Umbilical cord (tissue), 1 donor: ENCODE measurements at regions not wholly inside any gene's neighbourhood (a gene's known extent, or its start where the extent isn't known, plus 50 kb on each side); places are given as distances from the start of the nearest gene placed in this dataset.
"Not testable (repeated sequence)": the region's sequence is repeated elsewhere in the genome, so short reads cannot be mapped to it uniquely, and the experiment has no call there.

Source experiments
- DNase-seq: peaks from one replicate; pipeline ENCODE4 v3.0.0-alpha.2; 2015; ENCODE audit warnings: low spot score

DNA sequence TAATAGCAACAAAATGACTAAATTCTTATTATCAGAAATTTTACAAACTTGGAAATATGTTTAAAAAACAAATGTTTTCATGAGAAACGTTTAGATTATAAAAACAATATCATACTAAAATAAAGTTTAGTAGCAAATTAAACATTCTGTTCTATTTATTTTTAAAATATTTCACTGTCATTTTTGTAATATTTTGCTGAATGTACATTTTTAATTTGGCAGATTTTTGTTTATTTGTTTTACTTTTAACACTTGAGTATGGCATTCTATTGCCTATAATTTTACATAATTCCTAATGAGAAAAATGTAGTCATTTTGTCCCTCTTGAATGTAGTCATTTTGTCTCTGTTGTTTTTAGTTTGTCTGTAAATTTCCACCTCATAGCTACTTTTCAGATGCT, 1400.2 kb downstream of the GRIK2 start:
- DNase-seq, result no peak

DNA sequence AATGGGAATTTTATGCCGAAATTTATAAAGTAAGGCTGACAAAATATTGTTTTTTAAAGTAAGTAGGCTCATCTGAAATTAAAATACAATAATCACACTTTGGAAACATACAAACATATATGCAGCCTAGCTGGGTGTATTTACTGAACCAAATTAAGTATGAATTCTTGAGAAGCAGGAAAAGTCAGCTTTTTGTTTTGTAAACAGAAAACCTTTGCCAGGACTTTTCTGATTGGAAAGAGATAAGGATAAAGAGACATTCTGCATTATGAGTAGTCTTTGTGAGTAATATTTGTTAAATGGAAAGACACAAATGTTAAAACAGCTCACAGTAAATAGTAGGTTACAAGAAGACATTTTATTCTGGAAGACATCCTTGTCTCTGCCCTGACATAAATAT, 1380.8 kb downstream of the GRIK2 start:
- DNase-seq, result no peak

DNA sequence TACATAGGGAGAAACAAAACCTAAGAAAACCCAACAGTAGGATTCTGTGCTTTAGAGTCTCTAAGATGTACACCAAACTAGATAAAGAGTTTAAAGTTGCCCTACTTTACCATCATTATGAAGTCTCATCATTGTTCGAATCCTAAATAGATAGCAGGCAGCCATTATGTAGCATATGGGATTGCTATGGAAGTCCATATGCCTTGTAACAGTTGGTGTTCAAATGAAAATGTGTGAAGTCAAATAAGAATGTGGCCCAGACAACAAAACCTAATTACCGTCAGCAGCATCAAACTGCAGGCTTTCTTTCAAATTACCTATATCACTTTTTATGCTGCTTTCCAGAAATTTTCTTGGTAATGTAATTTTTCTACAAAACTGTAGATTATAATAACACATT, 1380.1 kb downstream of the GRIK2 start:
- DNase-seq, result no peak

DNA sequence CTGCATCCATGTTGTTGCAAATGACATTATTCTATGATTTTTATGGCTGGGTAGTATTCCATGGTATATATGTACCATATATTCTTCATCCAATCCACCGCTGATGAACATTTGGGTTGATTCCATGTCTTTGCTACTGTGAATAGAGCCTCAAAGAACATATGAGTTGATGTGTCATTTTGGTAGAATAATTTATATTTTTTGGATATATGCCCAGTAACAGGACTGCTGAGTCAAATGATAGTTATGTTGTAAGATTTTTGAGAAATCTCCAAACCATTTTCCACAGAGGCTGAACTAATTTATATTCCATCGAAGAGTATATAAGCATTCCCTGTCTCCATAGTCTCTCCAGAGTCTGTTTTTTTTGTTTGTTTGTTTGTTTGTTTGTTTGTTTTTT, 1373.5 kb downstream of the GRIK2 start:
- DNase-seq, result no peak

DNA sequence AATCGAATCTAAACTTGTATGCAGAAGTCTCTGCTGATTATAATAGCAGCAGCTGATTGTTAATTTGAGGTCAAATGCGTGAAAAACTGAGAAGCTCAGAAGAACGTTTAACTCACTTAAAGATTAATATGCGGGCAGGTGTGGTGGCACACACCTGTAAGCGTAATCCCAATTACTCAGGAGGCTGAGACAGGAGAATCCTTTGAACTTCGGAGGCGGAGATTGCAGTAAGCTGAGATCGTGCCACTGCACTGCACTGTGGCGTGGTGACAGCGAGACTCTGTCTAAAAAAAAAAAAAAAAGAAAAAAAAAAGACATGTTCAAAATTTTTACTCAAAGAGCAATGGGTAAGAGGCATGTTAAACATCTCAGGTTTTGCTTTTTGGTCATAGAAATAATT, 1370.8 kb downstream of the GRIK2 start:
- DNase-seq, result no peak

DNA sequence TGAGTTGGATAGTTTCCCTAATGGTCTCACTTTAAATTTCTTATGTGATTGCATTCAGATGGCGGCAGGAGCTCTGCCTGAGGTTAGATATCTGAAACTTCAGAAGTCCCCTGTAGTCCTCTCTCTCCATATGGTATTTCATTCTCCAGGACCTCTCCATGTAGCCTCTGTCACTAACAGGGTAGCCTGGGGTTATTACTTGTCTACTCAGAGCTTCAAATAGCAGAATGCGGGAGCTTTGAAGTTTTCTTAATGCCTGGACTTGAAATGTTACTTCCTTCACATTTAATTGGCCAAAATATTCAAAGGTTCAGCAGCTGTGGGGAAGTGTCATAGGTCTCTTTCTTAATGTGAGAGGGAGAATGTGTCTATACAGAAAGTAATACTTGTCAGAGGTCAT, 1370.4 kb downstream of the GRIK2 start:
- no peak for DNase-seq

DNA sequence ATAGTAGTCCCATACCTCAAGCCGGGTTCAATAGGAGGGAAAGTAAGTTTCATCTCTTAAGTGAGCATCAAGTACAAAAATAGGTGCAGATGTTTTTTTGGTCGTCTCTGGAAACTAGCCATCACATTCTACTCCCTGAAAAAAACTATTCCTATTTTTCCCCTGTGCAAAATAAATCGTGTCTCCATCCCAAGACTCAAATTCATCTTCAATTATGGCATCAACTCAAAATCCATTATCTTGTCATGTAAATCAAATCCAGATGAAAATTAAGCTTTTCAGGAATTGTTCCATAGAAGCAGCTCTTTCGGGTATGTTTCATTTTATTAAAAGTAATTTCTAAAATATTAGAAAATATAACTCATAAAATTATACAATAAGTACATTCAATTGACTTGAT, 1368.4 kb downstream of the GRIK2 start:
- DNase-seq, result no peak

DNA sequence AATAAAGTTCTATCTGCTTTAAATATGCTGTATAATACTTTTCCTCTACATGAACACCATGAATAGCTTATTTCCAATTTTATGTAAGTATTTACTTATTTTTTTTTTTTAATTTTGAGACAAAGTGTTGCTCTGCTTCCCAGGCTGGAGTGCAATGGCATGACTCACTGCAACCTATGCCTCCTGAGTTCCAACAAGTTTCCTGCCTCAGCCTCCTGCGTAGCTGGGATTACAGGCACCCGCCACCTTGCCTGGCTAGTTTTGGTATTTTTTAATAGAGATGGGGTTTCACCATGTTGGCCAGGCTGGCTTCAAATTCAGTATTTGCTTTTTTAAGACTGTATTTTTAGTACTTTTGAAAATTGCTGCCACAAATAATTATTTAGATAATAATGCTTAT, 1365.9 kb downstream of the GRIK2 start:
- DNase-seq, result no peak

DNA sequence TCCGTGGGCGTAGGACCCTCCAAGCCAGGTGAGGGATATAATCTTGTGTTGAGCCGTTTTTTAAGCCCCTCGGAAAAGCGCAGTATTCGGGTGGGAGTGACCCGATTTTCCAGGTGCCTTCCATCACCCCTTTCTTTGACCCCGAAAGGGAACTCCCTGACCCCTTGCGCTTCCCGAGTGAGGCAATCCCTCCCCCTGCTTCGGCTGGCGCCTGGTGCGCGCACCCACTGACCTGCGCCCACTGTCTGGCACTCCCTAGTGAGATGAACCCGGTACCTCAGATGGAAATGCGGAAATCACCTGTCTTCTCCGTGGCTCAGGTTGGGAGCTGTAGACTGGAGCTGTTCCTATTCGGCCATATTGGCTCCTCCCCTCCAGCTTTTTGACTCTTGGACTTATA, 1365.0 kb downstream of the GRIK2 start:
- not testable (repeated sequence) for DNase-seq

DNA sequence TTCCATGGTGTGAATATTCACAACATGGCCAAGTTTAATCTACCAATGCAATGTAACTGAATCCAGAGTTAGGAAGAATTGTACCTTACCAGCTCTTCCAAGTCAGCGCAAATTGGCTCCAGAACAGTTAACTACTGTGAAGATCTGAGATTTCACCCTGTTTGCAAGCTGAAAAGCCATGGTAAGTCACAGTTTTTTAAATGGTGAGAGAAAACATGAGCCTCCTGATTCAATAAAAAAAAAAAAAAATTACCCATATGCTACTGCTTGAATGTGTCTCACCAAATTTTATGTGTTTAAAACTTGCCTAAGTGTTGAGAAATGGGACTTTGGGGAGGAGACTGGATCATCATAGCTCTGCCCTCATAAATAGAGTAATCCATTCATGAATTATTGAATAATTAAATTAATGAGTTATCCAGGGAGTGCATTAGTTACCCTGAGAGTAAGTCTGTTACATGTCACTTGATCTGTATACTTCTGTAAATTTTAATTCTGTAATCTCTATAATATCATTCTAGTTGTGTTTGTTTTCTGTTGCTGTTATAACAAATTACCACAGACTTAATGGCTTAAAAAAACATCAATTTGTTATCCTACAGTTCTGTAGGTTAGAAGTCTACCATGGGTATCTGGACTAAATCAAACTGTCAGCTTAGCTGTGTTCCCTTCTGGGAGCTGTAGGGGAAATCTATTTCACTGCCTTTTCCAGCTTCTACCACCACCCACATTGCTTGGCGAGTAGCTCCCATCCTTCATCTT, 1355.9 kb downstream of the GRIK2 start:
- DNase-seq, result peak; percentile 79

DNA sequence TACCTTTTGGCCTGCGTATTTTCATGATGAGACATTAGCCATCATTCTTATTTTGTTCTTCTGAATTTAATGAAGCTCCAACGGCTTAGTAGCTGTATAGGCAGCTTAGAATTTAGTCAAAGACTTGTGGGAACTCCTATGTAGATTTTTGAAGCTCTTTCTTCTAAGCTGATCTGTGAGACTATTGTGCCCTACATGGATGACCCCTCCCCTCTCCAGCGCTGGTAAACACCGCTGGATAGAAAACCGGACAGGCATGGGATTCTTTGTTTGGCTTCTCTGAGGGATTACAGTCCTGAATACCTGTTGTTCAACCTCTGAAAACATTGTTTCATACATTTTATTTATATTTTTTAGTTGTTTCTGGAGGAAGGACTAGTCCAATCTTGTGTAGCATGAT, 1353.4 kb downstream of the GRIK2 start:
- no peak for DNase-seq

DNA sequence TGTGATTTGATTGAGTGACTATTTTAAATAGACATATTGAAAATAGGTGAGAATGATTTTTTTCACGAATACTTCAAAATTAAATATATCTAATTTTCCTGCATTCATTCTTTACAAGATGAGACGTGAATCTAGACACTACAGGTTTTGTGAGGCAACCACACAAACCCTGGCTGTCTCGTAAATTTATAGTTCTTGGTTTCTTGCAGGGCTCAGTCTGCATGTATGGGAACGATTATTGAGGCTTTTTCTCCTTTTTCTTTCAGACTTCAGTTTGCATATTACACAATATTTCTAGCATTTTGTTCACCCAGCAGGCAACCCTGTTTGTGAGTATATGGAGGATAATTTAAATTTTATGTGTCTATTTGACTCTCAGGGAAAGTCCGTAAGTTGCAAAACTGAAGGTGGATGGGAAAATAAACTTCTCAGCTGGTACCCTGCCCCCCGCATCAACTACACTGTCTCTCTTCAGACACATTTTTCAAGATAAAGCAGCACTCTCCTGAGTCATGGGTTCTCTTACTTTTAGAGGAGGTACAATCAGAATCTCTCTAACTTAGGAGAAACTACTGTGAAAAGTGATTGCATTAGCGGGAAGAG, 1349.3 kb downstream of the GRIK2 start:
- DNase-seq, result peak; percentile 73

DNA sequence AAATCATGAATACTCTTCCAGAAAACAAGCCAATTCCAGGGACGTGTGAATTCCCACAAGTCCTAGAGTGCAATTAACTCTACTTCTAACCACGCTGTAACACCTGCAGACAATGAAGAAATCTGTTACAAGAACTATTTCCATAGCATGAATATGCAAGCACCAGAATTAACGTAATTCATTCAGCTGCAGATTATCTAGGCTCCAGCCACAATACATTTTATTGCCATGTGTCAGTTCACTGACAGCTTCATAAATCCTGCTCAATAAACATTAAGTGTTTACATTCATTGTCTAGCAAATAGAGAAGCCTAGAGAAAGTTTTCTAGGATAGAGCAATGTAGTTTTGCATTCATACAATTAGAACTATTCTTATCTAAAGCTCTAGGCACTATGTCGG, 1348.5 kb downstream of the GRIK2 start:
- no peak for DNase-seq

DNA sequence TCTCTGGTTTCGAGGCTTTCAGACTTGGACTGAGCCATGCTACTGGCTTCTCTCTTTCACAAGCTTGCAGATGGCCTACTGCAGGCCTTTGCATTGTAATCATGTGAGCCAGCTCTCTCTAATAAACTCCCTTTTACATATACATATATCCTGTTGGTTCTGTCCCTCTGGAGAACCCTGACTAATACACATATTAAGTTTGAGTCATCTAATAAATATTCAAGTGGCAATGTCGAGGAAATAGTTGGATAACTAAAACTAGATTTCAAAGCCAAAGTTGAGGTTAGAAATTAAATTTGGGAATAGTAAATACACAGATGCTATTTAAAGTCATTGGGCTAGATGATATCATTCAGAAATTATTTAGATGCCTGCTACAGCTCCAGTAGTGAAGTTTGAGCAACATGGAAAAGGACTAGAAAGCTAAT, 1343.4 kb downstream of the GRIK2 start:
- DNase-seq, result no peak

DNA sequence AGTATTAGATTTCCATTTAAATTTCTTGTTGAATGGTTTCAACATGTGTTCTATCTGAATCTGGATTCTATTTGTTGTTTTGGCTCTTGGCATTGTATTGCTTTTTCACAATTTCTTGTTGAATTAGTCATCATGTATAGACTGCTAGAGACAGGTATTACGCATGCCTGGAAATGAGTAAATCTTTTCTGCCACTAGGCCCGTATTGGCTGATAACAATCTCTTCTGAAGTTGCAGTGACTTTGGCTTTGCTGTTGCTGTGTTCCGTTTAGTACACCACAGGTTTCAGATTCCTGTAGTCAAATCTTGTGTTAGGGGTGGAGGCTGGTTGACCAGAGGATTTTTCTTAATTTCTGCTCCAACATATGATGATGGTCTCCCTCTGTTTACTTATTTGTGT, 1339.4 kb downstream of the GRIK2 start:
- DNase-seq, result no peak

DNA sequence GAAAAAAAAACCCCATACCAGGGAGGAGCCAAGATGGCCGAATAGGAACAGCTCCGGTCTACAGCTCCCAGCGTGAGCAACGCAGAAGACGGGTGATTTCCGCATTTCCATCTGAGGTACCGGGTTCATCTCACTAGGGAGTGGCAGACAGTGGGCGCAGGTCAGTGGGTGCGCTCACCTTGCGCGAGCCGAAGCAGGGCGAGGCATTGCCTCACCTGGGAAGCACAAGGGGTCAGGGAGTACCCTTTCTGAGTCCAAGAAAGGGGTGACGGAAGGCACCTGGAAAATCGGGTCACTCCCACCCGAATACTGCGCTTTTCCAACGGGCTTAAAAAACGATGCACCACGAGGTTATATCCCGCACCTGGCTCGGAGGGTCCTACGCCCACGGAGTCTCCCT, 1328.6 kb downstream of the GRIK2 start:
- not testable (repeated sequence) for DNase-seq

DNA sequence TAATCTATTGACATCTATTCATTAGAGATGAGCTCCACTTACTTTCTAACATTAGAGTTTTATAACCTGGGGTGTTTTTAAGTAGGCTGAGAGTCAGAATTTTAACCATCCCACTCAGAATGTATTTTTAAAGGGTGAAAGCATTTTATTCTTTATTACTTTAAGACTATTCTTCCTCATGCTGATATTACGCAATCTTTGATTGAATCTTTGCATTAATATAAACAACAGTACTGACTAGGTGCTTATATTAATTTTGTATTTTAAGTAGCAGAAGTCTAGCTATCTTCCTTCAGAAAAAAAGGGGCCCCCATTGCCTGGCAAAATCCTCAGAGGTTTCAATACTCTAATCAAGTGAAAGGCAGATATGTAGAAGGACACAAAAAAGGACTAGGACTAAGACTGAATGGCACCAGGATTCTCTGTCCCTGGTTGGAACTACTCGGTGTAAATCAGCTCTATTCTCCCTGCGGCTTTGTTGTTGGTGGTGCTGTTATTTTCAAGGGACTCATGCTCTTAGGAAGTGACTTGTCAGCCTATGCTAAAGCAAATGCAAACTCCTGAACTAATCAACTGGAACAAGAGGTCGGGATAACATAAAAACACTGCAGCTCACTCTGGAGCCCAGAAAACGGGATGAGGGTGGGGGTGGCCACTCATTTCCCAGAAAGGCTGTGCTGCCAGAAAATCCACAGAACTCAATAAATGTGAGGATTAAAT, 1324.4 kb downstream of the GRIK2 start:
- no peak for DNase-seq

DNA sequence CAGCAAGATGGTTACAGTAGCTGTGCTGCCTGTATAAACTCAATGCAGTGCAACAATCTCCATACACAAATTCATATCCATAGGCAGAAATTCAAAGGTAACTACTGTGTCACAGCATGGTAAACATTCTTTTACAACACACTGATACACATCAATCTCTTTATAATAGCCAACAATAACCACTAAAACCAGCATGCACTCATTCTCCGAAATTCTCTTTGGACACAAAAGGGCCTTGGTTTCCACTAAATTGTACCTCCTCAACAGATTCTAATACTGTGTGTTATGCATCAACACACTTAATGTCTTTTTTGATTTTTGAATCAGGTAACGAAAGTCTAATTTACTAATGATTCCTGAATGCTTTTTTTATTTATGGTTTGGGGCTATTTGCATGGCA, 1323.7 kb downstream of the GRIK2 start:
- DNase-seq, result no peak

DNA sequence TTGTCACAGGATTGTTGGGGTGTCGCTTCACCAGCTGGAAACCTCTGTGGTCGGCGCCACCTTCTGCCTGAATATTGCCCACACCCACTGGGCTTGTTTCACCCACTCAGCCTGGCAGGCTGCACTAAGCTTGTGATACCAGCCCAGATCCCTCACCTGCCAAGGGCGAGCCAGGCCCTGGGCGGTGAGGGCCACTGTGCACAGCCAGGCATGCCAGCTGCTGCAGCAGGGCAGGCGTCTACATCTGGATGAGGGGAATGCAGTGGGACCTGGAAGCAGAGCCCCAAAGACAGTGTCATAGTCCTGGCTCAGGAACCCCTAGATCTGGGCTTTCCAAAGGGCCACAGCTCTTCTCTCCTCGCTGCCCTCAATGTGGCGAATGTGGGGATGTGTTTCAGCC, 1307.5 kb downstream of the GRIK2 start:
- DNase-seq, result no peak

DNA sequence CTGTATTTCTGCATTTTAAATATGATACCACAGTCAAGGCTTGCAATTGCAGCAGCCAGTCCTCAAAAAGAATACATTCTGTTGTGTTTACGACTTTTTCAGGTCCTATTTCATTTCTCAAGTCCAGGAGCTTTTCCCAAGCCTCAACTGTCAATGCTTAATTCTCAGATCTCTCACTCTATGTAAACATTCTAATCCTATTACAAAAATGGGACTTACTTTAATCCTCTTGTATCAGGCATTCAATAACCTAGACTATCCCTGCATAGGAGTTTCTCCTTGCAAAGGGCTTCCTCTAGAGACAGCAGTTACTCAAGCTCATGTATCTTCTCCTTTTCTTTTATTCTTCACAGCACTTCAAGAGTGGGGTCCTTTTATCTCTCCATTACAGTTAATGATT, 1293.0 kb downstream of the GRIK2 start:
- peak; percentile 68 for DNase-seq

DNA sequence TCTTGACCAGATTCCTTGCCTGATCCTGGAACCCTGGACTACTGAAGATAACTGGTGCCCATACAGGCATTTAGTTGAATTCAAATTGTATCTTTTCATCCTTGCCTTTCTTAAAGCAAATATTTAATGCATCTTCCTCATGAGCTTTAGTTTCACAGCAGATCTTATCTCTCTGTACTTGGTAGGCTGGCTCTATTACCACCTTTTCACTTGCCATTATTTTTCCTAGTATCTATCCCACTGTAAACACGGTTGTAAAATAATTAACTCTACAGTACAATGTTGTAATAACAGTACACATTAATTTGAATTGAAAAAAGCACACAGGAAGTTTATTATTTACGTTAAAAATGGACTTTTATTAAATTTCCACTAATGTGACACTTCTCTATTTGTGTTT, 1286.9 kb downstream of the GRIK2 start:
- peak; percentile 28 for DNase-seq

DNA sequence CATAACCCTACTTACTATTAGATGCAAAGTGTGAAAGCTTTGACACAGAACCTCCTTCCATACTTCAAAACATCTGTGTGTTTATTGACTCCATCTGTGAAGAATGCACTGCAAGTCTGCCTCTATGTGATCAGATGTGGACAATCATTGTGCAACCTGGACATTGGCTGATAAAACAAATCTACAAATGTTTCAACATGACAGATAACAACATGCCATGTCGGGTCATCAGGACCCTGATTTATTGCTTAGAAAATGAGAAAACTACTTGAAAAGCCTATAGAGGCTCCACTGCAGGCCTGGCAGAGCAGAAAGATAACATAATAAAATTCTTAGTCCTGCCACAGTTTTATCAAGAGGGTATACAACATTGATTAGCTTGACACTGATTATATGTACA, 1286.4 kb downstream of the GRIK2 start:
- DNase-seq, result peak; percentile 48

DNA sequence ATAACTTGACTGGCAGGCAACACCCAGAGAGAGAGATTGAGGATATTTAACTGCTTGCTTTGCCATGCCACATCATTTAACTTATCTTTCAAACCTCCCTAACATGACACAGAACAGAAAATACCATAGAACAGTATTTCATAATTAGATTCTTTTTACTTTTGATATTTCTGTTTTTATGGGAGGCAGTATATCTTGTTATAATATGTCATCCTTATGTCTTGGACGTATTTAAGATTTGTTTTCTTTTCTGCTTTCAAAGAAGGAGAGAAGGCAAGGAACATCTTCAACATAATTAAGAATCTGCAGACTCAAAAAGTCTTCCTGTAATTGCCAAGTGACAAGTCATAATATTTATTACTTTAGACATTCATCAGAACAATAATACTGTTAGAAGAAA, 1283.7 kb downstream of the GRIK2 start:
- no peak for DNase-seq
